Heart left ventricle (tissue), 13 donors: ENCODE measurements at regions not wholly inside any gene's neighbourhood (a gene's known extent, or its start where the extent isn't known, plus 50 kb on each side); places are given as distances from the start of the nearest gene placed in this dataset.

Experiments
- CTCF ChIP-seq, 12 donors: fragments of 200-600 bp; sonication (generic) in 4 of 12; IDR thresholded peaks; one replicate each; pipeline versions ENCODE4 v1.5.0 to v1.8.0; 2018 to 2022; ENCODE audit warnings: antibody characterized with exemption in 12 of 12, mild to moderate bottlenecking in 5 of 12
- POLR2A ChIP-seq, 2 donors: fragments of 450-650 bp; IDR thresholded peaks; one replicate each; pipeline ENCODE4 v1.6.1; 2017; ENCODE audit warnings: antibody characterized with exemption in 2 of 2, mild to moderate bottlenecking in 2 of 2, moderate library complexity in 2 of 2
- donor health status: ischemic (EF 13 %, LVEDD 7.1; RV severe dilation, severe dysfunction).
- donor health status: DM: no; HTN: yes; CAD: no.
- donor health status: DM: no; HTN: no; CAD: no.
- donor health status: ischemic (EF 25% LVEDD 6.9; RV normal size, moderate dysfunction).
- donor health status: ischemic (EF 25% LVEDD 5.7; RV mildly dilated, moderate dysfunction).
- donor health status: ischemic (EF 35%, LVEDD 5.7; RV mildly dilated, moderate dysfunction).
- donor health status: nonischemic (EF 11% LVEDD 7.7; RV severe dilation, severe dysfunction).
- donor health status: DM: yes; HTN: yes; CAD: no.
- donor health status: PGD.
- donor health status: ischemic (EF 29% LVEDD 5.4; RV normal size, mild dysfunction).
- donor health status: nonischemic (EF 23%, LVEDD 6.1; RV moderate dilation, normal function).

- TF ChIP-seq POLR2A (IDR thresholded peaks at IDR 0.05): no peak
- no peak for TF ChIP-seq CTCF (IDR thresholded peaks at IDR 0.05)
These were observed 50.5 kb upstream of the ARHGEF3 start for GRCh38 chr3:56851966-56852884.
